Fibroblast of villous mesenchyme (primary cell): ENCODE measurements at regions not wholly inside any gene's neighbourhood (a gene's known extent, or its start where the extent isn't known, plus 50 kb on each side); places are given as distances from the start of the nearest gene placed in this dataset.
A peak's percentile ranks its signal among the peaks of the same experiment; 100 is the strongest.

Experiments used
- DNase-seq: peaks from one replicate; pipeline ENCODE4 v3.0.0-alpha.2; 2010; ENCODE audit warnings: low read depth
- H3K4me3 ChIP-seq: 2 replicates; pipeline ENCODE4 v1.5.1; 2011; ENCODE audit warnings: low read depth, mild to moderate bottlenecking, low read length
- CTCF ChIP-seq: IDR thresholded peaks from 2 replicates; pipeline ENCODE4 v1.5.1; 2012; ENCODE audit warnings: low read depth, mild to moderate bottlenecking, low read length; ENCODE audit not compliant: insufficient read depth

DNA sequence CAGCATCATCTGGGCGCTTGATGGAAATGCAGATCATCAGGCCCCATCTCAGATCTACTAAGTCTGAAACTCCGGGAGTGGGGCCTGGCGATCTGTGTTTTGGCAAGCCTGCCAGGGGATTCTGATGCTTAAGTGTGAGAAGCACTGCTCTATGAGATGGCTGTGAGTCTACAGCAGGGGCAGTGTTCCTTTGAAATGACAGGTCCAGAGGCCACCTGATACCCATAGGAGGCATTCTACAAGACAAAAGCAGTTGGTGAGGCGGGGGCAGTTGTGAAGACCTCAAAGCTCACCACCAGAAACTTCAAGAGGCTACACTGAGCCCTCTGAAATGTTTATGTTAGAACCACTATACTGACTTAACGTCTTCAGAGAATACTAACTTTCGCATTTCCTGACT lies 86.9 kb upstream of the SPATA31D4 start:
- TF ChIP-seq CTCF = no peak
- no peak overlapping the region for H3K4me3 ChIP-seq
- DNase-seq = no peak

DNA sequence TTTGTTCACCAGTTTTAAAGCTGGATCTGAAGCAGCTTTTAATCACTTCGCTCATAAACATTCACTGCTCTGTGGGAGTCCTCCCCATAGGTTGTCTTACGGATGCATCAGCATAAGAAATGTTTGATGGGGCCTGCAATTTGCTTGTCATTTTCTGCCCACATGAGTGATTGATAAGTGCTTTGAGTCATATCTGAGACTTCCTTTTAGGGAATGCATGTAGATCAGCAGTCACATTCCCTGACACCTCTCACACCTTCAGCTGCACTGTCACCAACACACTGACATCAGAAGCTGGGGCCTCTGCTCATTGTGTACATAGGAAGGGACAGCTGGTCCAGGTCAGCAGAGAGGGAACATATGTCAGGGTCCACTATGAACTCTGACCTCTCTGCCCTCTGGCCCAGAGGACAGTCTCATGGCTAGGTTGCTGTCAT lies 84.1 kb upstream of the SPATA31D4 start:
- no peak overlapping the region for H3K4me3 ChIP-seq
- no peak for DNase-seq
- no peak for TF ChIP-seq CTCF

DNA sequence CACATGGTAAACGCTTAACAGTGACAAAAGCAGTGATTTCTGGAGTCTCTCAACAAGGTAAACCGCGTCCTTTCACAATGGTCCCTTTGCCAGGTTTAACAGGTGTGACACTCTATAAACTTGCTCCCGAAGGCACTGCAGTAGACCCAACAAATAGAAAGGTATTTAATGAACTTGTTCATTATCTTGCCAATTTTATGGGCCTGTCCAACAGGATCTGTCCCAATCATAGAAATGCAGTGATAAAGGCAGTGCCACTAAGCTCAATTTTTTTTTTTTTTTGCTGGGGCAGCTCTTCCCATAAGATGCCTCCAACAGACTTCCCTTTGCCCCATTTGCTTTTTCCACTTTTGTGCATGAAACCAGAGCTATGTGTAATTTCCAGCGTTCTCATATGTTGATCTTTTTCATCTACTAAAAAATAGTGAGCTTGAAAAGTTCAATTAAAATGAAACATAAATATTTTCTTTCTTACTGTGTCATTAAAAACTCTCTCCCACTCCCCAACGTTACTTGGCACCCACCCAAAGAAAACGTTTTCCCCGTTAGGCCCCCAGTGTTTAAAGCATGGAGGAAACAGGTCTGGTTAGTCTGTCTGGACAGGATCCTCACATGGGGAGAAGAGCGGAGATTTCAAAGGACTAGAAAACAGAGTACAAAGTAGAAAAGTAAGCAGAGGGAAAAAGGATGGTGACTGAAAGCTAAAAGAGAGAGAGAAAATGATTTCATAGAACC lies 80.9 kb upstream of the SPATA31D4 start:
- no peak overlapping the region for H3K4me3 ChIP-seq
- no peak for TF ChIP-seq CTCF
- DNase-seq = no peak

DNA sequence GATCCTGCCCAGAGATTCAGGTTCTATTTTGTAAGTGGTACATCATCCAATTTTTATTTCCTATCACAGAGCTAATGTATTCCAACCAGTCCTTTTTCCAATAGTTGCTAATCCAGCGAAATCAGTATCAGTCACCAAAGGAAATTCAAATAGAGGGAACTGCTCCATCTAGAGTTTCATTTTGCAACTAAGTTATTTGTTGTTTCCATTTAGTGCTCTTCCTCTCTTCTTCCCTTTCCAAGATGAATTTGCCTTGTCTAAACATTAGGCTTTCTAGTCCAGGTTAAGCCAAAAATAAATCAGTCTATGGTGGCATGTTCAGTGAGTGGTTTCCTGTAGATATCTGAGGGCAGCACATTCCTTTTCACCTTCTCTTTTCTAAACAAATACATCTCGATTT lies 79.8 kb upstream of the SPATA31D4 start:
- H3K4me3 ChIP-seq = no peak overlapping the region
- TF ChIP-seq CTCF = peak; percentile 41
- peak; percentile 38 for DNase-seq

DNA sequence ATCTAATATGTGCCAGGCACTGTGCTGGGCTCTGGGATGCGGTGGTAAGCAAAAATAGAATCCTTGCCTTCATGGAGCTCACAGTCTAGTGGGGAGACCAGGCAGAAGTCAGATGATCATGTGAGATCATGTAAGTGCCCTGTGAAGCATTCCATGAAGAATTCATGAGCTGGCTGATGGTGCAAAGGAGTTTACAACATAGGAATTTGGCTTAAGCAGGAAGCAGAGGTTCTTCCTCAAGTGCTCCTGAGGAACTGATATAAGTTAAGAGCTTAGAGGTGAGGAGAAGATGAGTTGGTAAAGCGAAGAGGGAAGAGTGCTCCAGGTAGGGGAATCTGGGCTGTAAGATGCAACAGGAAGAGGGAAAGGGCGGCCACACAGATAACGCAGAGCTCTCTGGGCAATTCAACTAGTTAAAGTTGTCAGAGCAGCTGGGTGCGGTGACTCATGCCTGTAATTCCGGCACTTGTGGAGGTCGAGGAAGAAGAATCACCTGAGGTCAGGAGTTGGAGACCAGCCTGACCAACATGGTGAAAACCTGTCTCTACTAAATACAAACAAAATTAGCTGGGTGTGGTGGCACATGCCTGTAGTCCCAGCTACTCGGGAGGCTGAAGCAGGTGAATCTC lies 78.5 kb upstream of the SPATA31D4 start:
- DNase-seq = no peak
- TF ChIP-seq CTCF = no peak
- H3K4me3 ChIP-seq = no peak overlapping the region

DNA sequence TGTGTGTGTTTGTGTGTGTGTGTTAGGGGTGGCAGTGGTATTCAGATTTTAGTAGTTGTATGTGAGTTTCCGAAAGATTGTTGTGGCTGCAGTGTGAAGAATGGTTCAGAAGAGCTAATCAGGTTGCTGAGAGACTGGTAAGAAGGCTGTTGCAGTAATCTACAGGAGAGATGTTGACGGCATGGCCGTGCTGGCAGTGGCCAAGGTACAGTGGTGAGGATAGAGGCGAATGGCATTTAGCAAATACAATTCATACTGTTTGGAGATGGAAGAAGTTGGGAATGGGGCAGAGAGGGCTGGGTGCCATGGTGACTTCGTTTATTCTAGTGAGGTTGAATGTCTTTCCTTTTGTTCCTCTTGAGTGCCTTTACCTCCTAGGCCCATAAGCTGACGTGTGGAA lies 77.5 kb upstream of the SPATA31D4 start:
- no peak for TF ChIP-seq CTCF
- no peak for DNase-seq
- H3K4me3 ChIP-seq = no peak overlapping the region
